ENCODE measurements at regions not wholly inside any gene's neighbourhood (a gene's known extent, or its start where the extent isn't known, plus 50 kb on each side); places are given as distances from the start of the nearest gene placed in this dataset.

- Histone ChIP-seq H3K27me3 (no peaks in the 10 kb centered on the region), H3K4me1 (peaks cover 34% of the 10 kb centered on the region), H3K9me3 (no peaks in the 10 kb centered on the region), H3K27ac (peak overlapping the region in 1 of 4 donors; percentile 60), H3K36me3 (replicated peaks in 1 of 2; ENCODE audit: insufficient read depth in 1 of 2, low read depth in 2 of 2) (no peaks in the 10 kb centered on the region), H3K4me3 (no peak overlapping the region)
- DNase-seq = no peak
- WGBS, 2 donors = 61 to 73% methylated on average over 2 of the region's 2 CpGs
- no peak for ATAC-seq
- no peak for TF ChIP-seq POLR2A (IDR thresholded peaks at IDR 0.05)
- no peak for TF ChIP-seq CTCF (IDR thresholded peaks at IDR 0.05)
- intact Hi-C loops (cut with DNase I) = no loop called here
Observed at GRCh38 chr6:71394926-71395325, 106.3 kb downstream of the OGFRL1 start.

- H3K36me3 ChIP-seq (replicated peaks in 1 of 2; ENCODE audit: insufficient read depth in 1 of 2, low read depth in 2 of 2) = no peaks in the 10 kb centered on the region
- no peaks in the 10 kb centered on the region for H3K9me3 ChIP-seq
- ATAC-seq = no peak
- DNase-seq = no peak
- no peak overlapping the region for H3K4me3 ChIP-seq
- peaks cover 27% of the 10 kb centered on the region for H3K4me1 ChIP-seq
- no peaks in the 10 kb centered on the region for H3K27me3 ChIP-seq
- intact Hi-C loops (cut with DNase I) = no loop called here
- peak overlapping the region in 1 of 4 donors; percentile 60 for H3K27ac ChIP-seq
- TF ChIP-seq CTCF (IDR thresholded peaks at IDR 0.05) (no peak), POLR2A (IDR thresholded peaks at IDR 0.05) (no peak)
- 80 to 83% methylated on average over 3 of the region's 3 CpGs for WGBS, 2 donors
Observed at GRCh38 chr6:71395731-71396409, 107.3 kb downstream of the OGFRL1 start.

GRCh38 chr6:71396410-71396801, 107.8 kb downstream of the OGFRL1 start:
- intact Hi-C loops (cut with DNase I) = no loop called here
- no peak for TF ChIP-seq POLR2A (IDR thresholded peaks at IDR 0.05)
- no peak for TF ChIP-seq CTCF (IDR thresholded peaks at IDR 0.05)
- no peaks in the 10 kb centered on the region for H3K27me3 ChIP-seq
- H3K27ac ChIP-seq = peak overlapping the region in 2 of 4 donors; percentile 36 to 60
- H3K4me1 ChIP-seq = peaks cover 27% of the 10 kb centered on the region
- no peaks in the 10 kb centered on the region for H3K36me3 ChIP-seq (replicated peaks in 1 of 2; ENCODE audit: insufficient read depth in 1 of 2, low read depth in 2 of 2)
- no peaks in the 10 kb centered on the region for H3K9me3 ChIP-seq
- 79 to 88% methylated on average over 2 of the region's 2 CpGs for WGBS, 2 donors
- no peak for DNase-seq
- ATAC-seq = no peak
- no peak overlapping the region for H3K4me3 ChIP-seq

- Histone ChIP-seq H3K4me3 (no peak overlapping the region), H3K27me3 (no peaks in the 10 kb centered on the region), H3K36me3 (replicated peaks in 1 of 2; ENCODE audit: insufficient read depth in 1 of 2, low read depth in 2 of 2) (no peaks in the 10 kb centered on the region), H3K4me1 (peaks cover 14% of the 10 kb centered on the region), H3K9me3 (no peaks in the 10 kb centered on the region), H3K27ac (peak overlapping the region in 1 of 4 donors; percentile 84)
- no peak for DNase-seq
- WGBS, 2 donors = 62 to 90% methylated on average over 2 of the region's 2 CpGs
- ATAC-seq = no peak
- TF ChIP-seq POLR2A (IDR thresholded peaks at IDR 0.05) (no peak), CTCF (IDR thresholded peaks at IDR 0.05) (no peak)
- intact Hi-C loops (cut with DNase I) = no loop called here
Observed at GRCh38 chr6:71399279-71399678, 110.7 kb downstream of the OGFRL1 start.

GRCh38 chr6:71400852-71401251, 112.2 kb downstream of the OGFRL1 start:
- H3K9me3 ChIP-seq = no peaks in the 10 kb centered on the region
- no peaks in the 10 kb centered on the region for H3K36me3 ChIP-seq (replicated peaks in 1 of 2; ENCODE audit: insufficient read depth in 1 of 2, low read depth in 2 of 2)
- ATAC-seq (no peak), DNase-seq (no peak)
- H3K4me3 ChIP-seq = no peak overlapping the region
- peak overlapping the region in 3 of 4 donors; percentile 12 to 84 (median 51) for H3K27ac ChIP-seq
- TF ChIP-seq POLR2A (IDR thresholded peaks at IDR 0.05) (no peak), CTCF (IDR thresholded peaks at IDR 0.05) (no peak)
- H3K4me1 ChIP-seq = peaks cover 13% of the 10 kb centered on the region
- intact Hi-C loops (cut with DNase I) = no loop called here
- H3K27me3 ChIP-seq = no peaks in the 10 kb centered on the region
